Transverse colon (tissue), 3 donors: ENCODE measurements at regions not wholly inside any gene's neighbourhood (a gene's known extent, or its start where the extent isn't known, plus 50 kb on each side); places are given as distances from the start of the nearest gene placed in this dataset.

Source experiments
- CTCF ChIP-seq, 5 experiments: fragments of 200-600 bp in 3 of 5; fragments of 450-650 bp in 2 of 5; sonication (generic) in 3 of 5; IDR thresholded peaks; 1 replicate in 2 of 5; 2 replicates in 3 of 5; pipeline ENCODE4 v1.5.1; 2016 to 2017; ENCODE audit warnings: antibody characterized with exemption in 5 of 5, inconsistent platforms in 3 of 5, mild to moderate bottlenecking in 2 of 5, moderate library complexity in 1 of 5
- EP300 ChIP-seq: sonication (generic); formaldehyde crosslinking; IDR thresholded peaks from one replicate; pipeline ENCODE4 v1.6.1; 2017; ENCODE audit warnings: antibody characterized with exemption, low read depth
- POLR2A ChIP-seq: fragments of 450-650 bp; IDR thresholded peaks from one replicate; pipeline ENCODE4 v1.6.1; 2016; ENCODE audit warnings: antibody characterized with exemption, mild to moderate bottlenecking, moderate library complexity

- TF ChIP-seq CTCF (IDR thresholded peaks at IDR 0.05) (no peak), EP300 (no peak), POLR2A (no peak)
Measured at GRCh38 chr2:104583811-104584210, 270.1 kb upstream of the POU3F3 start.
